HS-5 (cell line): ENCODE measurements at regions not wholly inside any gene's neighbourhood (a gene's known extent, or its start where the extent isn't known, plus 50 kb on each side); places are given as distances from the start of the nearest gene placed in this dataset.
"Not testable (repeated sequence)": the region's sequence is repeated elsewhere in the genome, so short reads cannot be mapped to it uniquely, and the experiment has no call there.

ENCODE experiments used
- DNase-seq: peaks from one replicate; pipeline ENCODE4 v3.0.0-alpha.2; 2012; ENCODE audit warnings: low read depth

DNA sequence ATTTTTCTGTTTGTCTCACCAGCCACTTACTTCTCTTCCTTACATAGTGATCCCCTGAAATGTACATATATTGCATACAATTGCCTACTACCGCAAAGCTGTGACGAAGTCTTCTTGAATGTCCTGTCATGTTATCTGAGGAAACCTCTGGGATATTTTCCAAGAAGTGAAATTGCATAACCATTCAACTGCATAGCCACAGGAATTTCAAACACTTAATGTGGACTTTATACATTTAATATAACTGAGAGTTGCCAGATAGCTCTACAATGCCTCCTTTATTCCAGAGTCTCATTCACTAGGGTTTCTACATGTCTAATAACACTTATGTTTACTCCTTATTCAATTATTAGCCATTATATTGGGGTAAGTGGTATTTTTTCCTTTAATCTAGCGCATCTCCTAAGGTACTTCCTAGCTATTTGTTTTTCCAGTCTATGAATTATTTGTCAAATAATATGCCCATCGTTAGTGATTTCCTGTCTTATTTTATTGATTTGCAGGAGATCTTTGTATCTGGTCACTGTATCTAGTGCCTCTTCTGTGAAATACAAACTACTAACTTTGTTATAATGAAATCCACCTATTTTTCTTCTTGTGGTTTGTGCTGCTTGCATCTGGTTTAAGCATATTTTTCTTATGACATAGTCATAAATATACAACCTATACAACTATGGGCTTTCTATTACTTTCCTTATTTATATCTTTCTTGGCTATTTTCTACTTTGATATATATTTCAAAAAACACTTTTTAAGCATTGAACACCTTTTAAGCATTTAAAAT is 69.2 kb upstream of the GRID2 start:
- peak; percentile 99 for DNase-seq

DNA sequence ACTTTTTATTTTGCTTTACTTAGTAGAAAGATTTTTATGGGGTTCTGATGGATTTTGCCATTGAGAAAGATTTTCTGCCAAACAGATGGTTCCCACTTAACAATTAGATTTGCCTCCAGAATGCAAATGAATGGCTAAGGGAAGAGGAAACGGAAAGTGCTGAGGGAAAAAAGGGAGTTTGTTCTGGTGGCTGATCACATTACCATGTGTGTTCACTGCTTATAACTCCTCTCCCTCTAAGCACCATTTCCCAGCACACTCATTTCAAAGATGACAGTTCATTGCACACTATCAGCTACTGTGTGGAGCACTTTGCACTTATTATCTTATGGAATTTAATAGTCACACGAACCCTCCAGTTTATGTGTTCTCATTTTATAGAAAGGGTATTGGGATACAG is 68.0 kb upstream of the GRID2 start:
- no peak for DNase-seq

DNA sequence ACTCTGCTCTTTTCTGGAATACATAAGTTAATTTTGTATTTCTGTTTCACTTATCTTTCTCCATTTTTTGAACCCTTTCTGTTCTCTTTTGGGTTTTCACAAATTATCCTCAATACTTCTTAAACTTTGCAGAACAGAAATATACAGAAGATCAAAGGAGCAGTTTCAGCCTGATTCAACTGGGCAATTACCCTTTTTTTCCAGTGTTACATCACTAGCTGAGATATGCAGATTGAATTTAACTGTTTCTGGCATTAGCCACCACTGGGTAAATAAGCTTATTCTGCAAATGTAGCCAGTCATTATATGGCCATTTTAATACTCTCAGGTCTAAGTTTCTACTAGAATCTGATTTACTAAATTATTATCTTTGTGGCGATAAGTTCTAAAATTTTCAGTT is 66.9 kb upstream of the GRID2 start:
- no peak for DNase-seq

DNA sequence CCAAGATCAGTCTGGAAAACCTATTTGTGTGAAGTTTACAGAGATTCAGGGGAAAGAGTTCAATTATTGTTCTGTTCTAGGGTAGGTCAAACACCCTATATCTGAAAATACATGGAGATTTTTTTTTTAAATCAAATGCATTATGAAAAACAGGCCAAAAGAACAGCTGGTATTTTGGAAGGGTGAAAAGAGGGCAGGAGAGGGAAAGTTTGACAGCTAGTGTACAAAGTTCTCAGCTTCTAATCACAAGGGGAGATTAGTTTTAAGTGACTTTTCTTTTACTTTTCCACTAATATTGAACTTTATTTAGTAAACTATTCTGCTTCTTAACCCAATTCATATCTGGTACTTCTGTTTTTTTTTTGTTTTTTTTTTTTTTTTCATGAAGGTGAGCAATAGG is 66.2 kb upstream of the GRID2 start:
- DNase-seq, result no peak

DNA sequence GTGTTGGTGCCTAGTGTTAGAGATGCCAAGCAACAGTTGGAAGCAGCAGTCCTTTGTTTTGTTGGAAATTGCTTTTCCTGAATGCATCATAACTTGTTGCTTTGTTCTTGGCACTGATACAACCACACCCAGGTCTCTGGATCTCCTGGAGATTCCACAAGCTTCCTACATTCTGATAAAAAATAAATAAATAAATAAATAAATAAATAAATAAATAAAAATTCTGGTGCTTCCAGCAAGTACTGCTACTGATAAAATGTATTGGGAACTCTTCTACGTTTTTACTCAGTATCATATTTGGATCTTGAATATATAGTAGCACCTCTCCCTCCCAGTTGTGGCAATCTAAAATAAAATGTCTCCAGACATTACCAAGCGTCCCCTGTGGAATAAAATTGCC is 62.7 kb upstream of the GRID2 start:
- DNase-seq, result no peak

DNA sequence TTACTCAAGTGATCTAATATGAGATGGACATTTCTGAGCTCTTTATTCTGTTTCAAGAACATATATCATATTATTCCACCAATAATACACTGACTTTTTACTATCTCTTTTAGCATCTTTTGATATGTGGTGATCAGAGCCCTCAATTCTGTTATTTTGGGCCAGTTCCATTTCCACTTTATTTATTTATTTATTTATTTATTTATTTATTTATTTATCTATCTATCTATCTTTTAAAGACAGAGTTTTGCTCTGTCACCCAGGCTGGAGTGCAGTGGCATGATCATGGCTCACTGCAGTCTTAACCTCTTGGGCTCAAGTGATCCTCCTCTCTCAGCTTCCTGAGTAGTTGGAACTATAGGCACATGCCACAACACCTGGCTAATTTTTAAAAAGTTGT is 57.4 kb upstream of the GRID2 start:
- DNase-seq, result no peak

GRCh38 chr4:92249541-92249940 is 54.2 kb upstream of the GRID2 start:
- DNase-seq, result no peak

GRCh38 chr4:92251711-92252110 is 52.1 kb upstream of the GRID2 start:
- no peak for DNase-seq

DNA sequence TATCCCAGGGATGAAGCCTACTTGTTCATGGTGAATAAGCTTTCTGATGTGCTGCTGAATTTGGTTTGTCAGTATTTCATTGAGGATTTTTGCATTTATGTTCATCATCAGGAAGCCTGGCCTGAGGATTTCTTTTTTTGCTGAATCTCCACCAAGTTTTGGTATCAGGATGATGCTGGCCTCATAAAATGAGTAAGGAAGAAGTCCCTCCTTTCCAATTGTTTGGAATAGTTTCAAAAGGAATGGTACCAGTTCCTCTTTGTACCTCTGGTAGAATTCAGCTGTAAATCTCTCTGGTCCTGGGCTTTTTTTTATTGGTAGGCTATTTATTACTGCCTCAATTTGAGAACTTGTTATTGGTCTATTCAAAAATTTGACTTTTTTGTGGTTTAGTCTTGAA is 51.4 kb upstream of the GRID2 start:
- DNase-seq, result not testable (repeated sequence)

DNA sequence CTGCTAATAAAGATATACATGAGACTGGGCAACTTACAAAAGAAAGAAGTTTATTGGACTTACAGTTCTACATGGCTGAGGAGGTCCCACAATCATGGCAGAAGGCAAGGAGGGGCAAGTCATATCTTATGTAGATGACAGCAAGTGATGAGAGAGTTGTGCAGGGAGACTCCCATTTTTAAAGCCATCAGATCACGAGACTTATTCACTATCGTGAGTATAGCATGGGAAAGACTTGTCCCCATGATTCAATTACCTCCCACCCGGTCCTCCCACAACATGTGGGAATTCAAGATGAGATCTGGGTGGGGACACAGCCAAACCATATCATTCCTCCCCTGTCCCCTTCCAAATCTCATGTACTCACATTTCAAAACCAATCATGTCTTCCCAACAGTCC is 50.9 kb upstream of the GRID2 start:
- no peak for DNase-seq

- no peak for DNase-seq
These were observed 50.2 kb upstream of the GRID2 start for GRCh38 chr4:92253550-92253949.
